Transverse colon (tissue), 4 donors: ENCODE measurements at regions not wholly inside any gene's neighbourhood (a gene's known extent, or its start where the extent isn't known, plus 50 kb on each side); places are given as distances from the start of the nearest gene placed in this dataset.

Experiments used
- DNase-seq: peaks from one replicate; pipeline ENCODE4 v3.0.0-alpha.2; 2019
- H3K27ac ChIP-seq, 4 donors: fragments of 200-600 bp; sonication (generic); 2 replicates each; pipeline ENCODE4 v1.5.1; 2016 to 2018; ENCODE audit warnings: inconsistent platforms in 4 of 4
- H3K27me3 ChIP-seq: fragments of 200-600 bp; sonication (generic); 2 replicates; pipeline ENCODE4 v1.5.1; 2017; ENCODE audit warnings: inconsistent platforms
- H3K36me3 ChIP-seq, 4 donors: fragments of 200-600 bp; sonication (generic); 2 replicates each; pipeline ENCODE4 v1.5.1; 2017 to 2019; ENCODE audit warnings: inconsistent platforms in 4 of 4
- H3K4me1 ChIP-seq, 4 donors: fragments of 200-600 bp; sonication (generic); 2 replicates each; pipeline ENCODE4 v1.5.1; 2017 to 2020; ENCODE audit warnings: inconsistent platforms in 4 of 4
- H3K4me3 ChIP-seq, 4 donors: fragments of 200-600 bp; sonication (generic); 1 replicate in 1 of 4; 2 replicates in 3 of 4; pipeline versions ENCODE4 v1.5.1 to v1.6.1; 2017 to 2019; ENCODE audit warnings: inconsistent platforms in 4 of 4
- H3K9me3 ChIP-seq, 2 donors: fragments of 200-600 bp; sonication (generic); 2 replicates each; pipeline ENCODE4 v1.5.1; 2017 to 2019; ENCODE audit warnings: inconsistent platforms in 2 of 2
- EP300 ChIP-seq: sonication (generic); formaldehyde crosslinking; IDR thresholded peaks from one replicate; pipeline ENCODE4 v1.6.1; 2017; ENCODE audit warnings: antibody characterized with exemption, low read depth
- POLR2A ChIP-seq: fragments of 450-650 bp; IDR thresholded peaks from one replicate; pipeline ENCODE4 v1.6.1; 2016; ENCODE audit warnings: antibody characterized with exemption, mild to moderate bottlenecking, moderate library complexity
- POLR2AphosphoS5 ChIP-seq, 3 donors: sonication (generic); formaldehyde crosslinking; IDR thresholded peaks; one replicate each; pipeline ENCODE4 v1.6.1; 2016; ENCODE audit warnings: antibody characterized with exemption in 3 of 3
- WGBS, 2 donors: methylation state at CpG; one replicate each; pipeline ENCODE4 v1.1.5; 2018; ENCODE audit warnings: low coverage in 1 of 2; 5-methylcytosine and 5-hydroxymethylcytosine counted together
- in situ Hi-C, 4 donors: fragments of 200-750 bp; cut with MboI; loops; one replicate each; pipeline versions ENCODE4 v1.15.0 to v1.15.1; 2017; ENCODE audit warnings: low sequenced_read_pairs in 3 of 4, low pct_ligation_motif_present in 1 of 4, low pct_unique_long_range_greater_than_20kb in 1 of 4
- intact Hi-C: fragments of 100-400 bp; cut with DNase I; formaldehyde crosslinking; loops from one replicate; pipeline ENCODE4 v1.15.1; 2023; ENCODE audit warnings: low total_unique reads
- TF ChIP-seq, protein P1 (sequence below), 5 experiments: fragments of 200-600 bp in 3 of 5; fragments of 450-650 bp in 2 of 5; sonication (generic) in 3 of 5; IDR thresholded peaks; 1 replicate in 2 of 5; 2 replicates in 3 of 5; pipeline ENCODE4 v1.5.1; 2016 to 2017; ENCODE audit warnings: antibody characterized with exemption in 5 of 5, inconsistent platforms in 3 of 5, mild to moderate bottlenecking in 2 of 5, moderate library complexity in 1 of 5

- Histone ChIP-seq H3K9me3 (no peaks in the 10 kb centered on the region), H3K4me3 (no peak overlapping the region), H3K27ac (no peak overlapping the region), H3K27me3 (no peaks in the 10 kb centered on the region), H3K4me1 (peaks cover 0 to 8% (median 0%) of the 10 kb centered on the region in 4 donors), H3K36me3 (no peaks in the 10 kb centered on the region)
- no peak for TF ChIP-seq POLR2A
- no peak for TF ChIP-seq POLR2AphosphoS5 (IDR thresholded peaks at IDR 0.05)
- TF ChIP-seq, protein P1, sequence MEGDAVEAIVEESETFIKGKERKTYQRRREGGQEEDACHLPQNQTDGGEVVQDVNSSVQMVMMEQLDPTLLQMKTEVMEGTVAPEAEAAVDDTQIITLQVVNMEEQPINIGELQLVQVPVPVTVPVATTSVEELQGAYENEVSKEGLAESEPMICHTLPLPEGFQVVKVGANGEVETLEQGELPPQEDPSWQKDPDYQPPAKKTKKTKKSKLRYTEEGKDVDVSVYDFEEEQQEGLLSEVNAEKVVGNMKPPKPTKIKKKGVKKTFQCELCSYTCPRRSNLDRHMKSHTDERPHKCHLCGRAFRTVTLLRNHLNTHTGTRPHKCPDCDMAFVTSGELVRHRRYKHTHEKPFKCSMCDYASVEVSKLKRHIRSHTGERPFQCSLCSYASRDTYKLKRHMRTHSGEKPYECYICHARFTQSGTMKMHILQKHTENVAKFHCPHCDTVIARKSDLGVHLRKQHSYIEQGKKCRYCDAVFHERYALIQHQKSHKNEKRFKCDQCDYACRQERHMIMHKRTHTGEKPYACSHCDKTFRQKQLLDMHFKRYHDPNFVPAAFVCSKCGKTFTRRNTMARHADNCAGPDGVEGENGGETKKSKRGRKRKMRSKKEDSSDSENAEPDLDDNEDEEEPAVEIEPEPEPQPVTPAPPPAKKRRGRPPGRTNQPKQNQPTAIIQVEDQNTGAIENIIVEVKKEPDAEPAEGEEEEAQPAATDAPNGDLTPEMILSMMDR (IDR thresholded peaks at IDR 0.05), result no peak
- no peak for TF ChIP-seq EP300
- no peak for DNase-seq
- intact Hi-C loops (no loop called here), in situ Hi-C loops (loop anchor here (25.0 kb wide), 5 partner anchors 280 to 620 kb away; no protein-coding TSS in a partner anchor)
- 71 to 86% methylated on average over 2 to 3 of the region's 3 CpGs for WGBS, 2 donors
Observed at GRCh38 chr9:3742586-3742985, 216.8 kb upstream of the RFX3 start.

GRCh38 chr9:3741729-3742128 lies 215.9 kb upstream of the RFX3 start:
- intact Hi-C loops (no loop called here), in situ Hi-C loops (loop anchor here (25.0 kb wide), 5 partner anchors 279 to 621 kb away; no protein-coding TSS in a partner anchor)
- Histone ChIP-seq H3K36me3 (no peaks in the 10 kb centered on the region), H3K27ac (no peak overlapping the region), H3K4me1 (peaks cover 0 to 6% (median 0%) of the 10 kb centered on the region in 4 donors), H3K27me3 (no peaks in the 10 kb centered on the region), H3K4me3 (no peak overlapping the region), H3K9me3 (no peaks in the 10 kb centered on the region)
- TF ChIP-seq POLR2A (no peak), POLR2AphosphoS5 (IDR thresholded peaks at IDR 0.05) (no peak), EP300 (no peak)
- TF ChIP-seq, protein P1 (IDR thresholded peaks at IDR 0.05), result no peak
- 91 to 100% methylated on average over 3 of the region's 3 CpGs for WGBS, 2 donors
- DNase-seq, result no peak

GRCh38 chr9:3740690-3741419 lies 215.1 kb upstream of the RFX3 start:
- DNase-seq, result no peak
- no peak overlapping the region for H3K4me3 ChIP-seq
- intact Hi-C loops (no loop called here), in situ Hi-C loops (loop anchor here (25.0 kb wide), 5 partner anchors 279 to 621 kb away; no protein-coding TSS in a partner anchor)
- no peaks in the 10 kb centered on the region for H3K4me1 ChIP-seq
- H3K9me3 ChIP-seq, result no peaks in the 10 kb centered on the region
- 92 to 97% methylated on average over 9 of the region's 9 CpGs for WGBS, 2 donors
- H3K36me3 ChIP-seq, result no peaks in the 10 kb centered on the region
- H3K27me3 ChIP-seq, result no peaks in the 10 kb centered on the region
- TF ChIP-seq, protein P1 (IDR thresholded peaks at IDR 0.05), result no peak
- TF ChIP-seq POLR2AphosphoS5 (IDR thresholded peaks at IDR 0.05), result no peak
- no peak for TF ChIP-seq EP300
- no peak for TF ChIP-seq POLR2A
- no peak overlapping the region for H3K27ac ChIP-seq

GRCh38 chr9:3736161-3736560 lies 210.4 kb upstream of the RFX3 start:
- intact Hi-C loops, result loop anchor here (10.0 kb wide), 1 partner anchor 639 kb away; no protein-coding TSS in a partner anchor
- in situ Hi-C loops, result loop anchor here (10.0 to 25.0 kb wide), 7 partner anchors 274 to 629 kb away; no protein-coding TSS in a partner anchor

More at GRCh38 chr9:3736161-3736560, 210.4 kb upstream of the RFX3 start:
- no peak for DNase-seq
- no peak overlapping the region for H3K4me3 ChIP-seq
- no peaks in the 10 kb centered on the region for H3K9me3 ChIP-seq
- no peaks in the 10 kb centered on the region for H3K36me3 ChIP-seq
- no peak for TF ChIP-seq POLR2A
- TF ChIP-seq, protein P1 (IDR thresholded peaks at IDR 0.05), result no peak
- TF ChIP-seq POLR2AphosphoS5 (IDR thresholded peaks at IDR 0.05), result no peak
- TF ChIP-seq EP300, result no peak
- H3K4me1 ChIP-seq, result peaks cover 0 to 8% (median 3%) of the 10 kb centered on the region in 4 donors
- H3K27ac ChIP-seq, result no peak overlapping the region
- WGBS, 2 donors, result 53 to 71% methylated on average over 5 of the region's 5 CpGs
- H3K27me3 ChIP-seq, result no peaks in the 10 kb centered on the region
